Panc1 (cell line): ENCODE measurements at regions not wholly inside any gene's neighbourhood (a gene's known extent, or its start where the extent isn't known, plus 50 kb on each side); places are given as distances from the start of the nearest gene placed in this dataset.

ENCODE experiments used
- CTCF ChIP-seq: fragments of 450-650 bp; IDR thresholded peaks from 2 replicates; pipeline ENCODE4 v1.5.1; 2017; ENCODE audit warnings: mild to moderate bottlenecking
- POLR2AphosphoS5 ChIP-seq: IDR thresholded peaks from 2 replicates; pipeline ENCODE4 v1.6.1; 2012; ENCODE audit warnings: mild to moderate bottlenecking, low read depth, low read length, moderate library complexity
- SIN3A ChIP-seq: IDR thresholded peaks from 2 replicates; pipeline ENCODE4 v1.6.1; 2012; ENCODE audit warnings: low read depth, mild to moderate bottlenecking, low read length, moderate library complexity, borderline replicate concordance; ENCODE audit not compliant: insufficient read depth

DNA sequence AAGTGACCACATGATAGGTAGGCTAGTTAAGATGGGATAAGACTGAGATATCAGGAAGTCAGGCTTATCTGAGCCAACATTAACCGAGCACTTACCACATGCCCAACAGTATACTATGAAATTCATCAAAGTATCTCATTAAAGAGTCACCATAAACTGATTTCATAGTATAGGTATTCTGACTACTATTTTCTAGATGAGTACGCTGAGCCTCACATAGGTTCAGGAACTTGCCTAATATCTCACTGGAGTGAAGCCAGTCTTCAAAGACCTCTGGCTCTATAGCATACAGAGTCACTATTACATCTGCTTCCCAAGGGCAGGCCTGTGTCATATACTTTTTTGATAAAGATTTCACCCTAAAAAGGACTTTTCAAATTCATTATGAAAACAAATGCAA, 115.6 kb upstream of the NGF start:
- TF ChIP-seq POLR2AphosphoS5 (no peak), CTCF (no peak), SIN3A (no peak)
